Gastroesophageal sphincter (tissue), 4 donors: ENCODE measurements at regions not wholly inside any gene's neighbourhood (a gene's known extent, or its start where the extent isn't known, plus 50 kb on each side); places are given as distances from the start of the nearest gene placed in this dataset.

Experiments
- ATAC-seq: fragments of 150-250 bp; one replicate; pipeline ENCODE4 v1.9.1; 2016; ENCODE audit warnings: mild to moderate bottlenecking, moderate library complexity
- H3K27ac ChIP-seq, 4 donors: fragments of 200-600 bp; sonication (generic) in 3 of 4; 1 replicate in 3 of 4; 2 replicates in 1 of 4; pipeline ENCODE4 v1.5.1; 2016 to 2019
- H3K27me3 ChIP-seq: fragments of 200-600 bp; sonication (generic); one replicate; pipeline ENCODE4 v1.5.1; 2019
- H3K36me3 ChIP-seq, 2 donors: fragments of 200-600 bp; sonication (generic); one replicate each; pipeline ENCODE4 v1.5.1; 2019; ENCODE audit warnings: control low read depth in 1 of 2
- H3K4me1 ChIP-seq, 3 donors: fragments of 200-600 bp; sonication (generic); 1 replicate in 2 of 3; 2 replicates in 1 of 3; pipeline ENCODE4 v1.5.1; 2016 to 2019; ENCODE audit warnings: control low read depth in 2 of 3
- H3K4me3 ChIP-seq, 2 donors: fragments of 200-600 bp; sonication (generic); one replicate each; pipeline ENCODE4 v1.5.1; 2019; ENCODE audit warnings: mild to moderate bottlenecking in 1 of 2, moderate library complexity in 1 of 2
- H3K9me3 ChIP-seq, 3 donors: fragments of 200-600 bp; sonication (generic); one replicate each; pipeline ENCODE4 v1.5.1; 2017 to 2019; ENCODE audit warnings: control low read depth in 2 of 3
- CTCF ChIP-seq, 4 experiments: fragments of 200-600 bp in 2 of 4; fragments of 450-650 bp in 2 of 4; sonication (generic) in 1 of 4; IDR thresholded peaks; one replicate each; pipeline ENCODE4 v1.5.1; 2017 to 2019; ENCODE audit warnings: antibody characterized with exemption in 4 of 4, mild to moderate bottlenecking in 2 of 4, moderate library complexity in 2 of 4
- EP300 ChIP-seq: sonication (generic); formaldehyde crosslinking; IDR thresholded peaks from one replicate; pipeline ENCODE4 v1.6.1; 2017; ENCODE audit warnings: antibody characterized with exemption, mild to moderate bottlenecking
- POLR2A ChIP-seq, 2 donors: fragments of 450-650 bp; IDR thresholded peaks; one replicate each; pipeline ENCODE4 v1.6.1; 2017; ENCODE audit warnings: antibody characterized with exemption in 2 of 2, mild to moderate bottlenecking in 2 of 2, moderate library complexity in 1 of 2
- POLR2AphosphoS5 ChIP-seq: sonication (generic); formaldehyde crosslinking; IDR thresholded peaks from one replicate; pipeline ENCODE4 v1.6.1; 2017; ENCODE audit warnings: antibody characterized with exemption
- WGBS, 2 donors: methylation state at CpG; one replicate each; pipeline ENCODE4 v1.1.5; 2018; ENCODE audit warnings: low coverage in 1 of 2; 5-methylcytosine and 5-hydroxymethylcytosine counted together

GRCh38 chr18:11271954-11272353 is 122.6 kb upstream of the PIEZO2 start:
- no peaks in the 10 kb centered on the region for H3K9me3 ChIP-seq
- TF ChIP-seq POLR2A (IDR thresholded peaks at IDR 0.05), result no peak
- no peak for TF ChIP-seq POLR2AphosphoS5
- no peak for TF ChIP-seq CTCF (IDR thresholded peaks at IDR 0.05)
- TF ChIP-seq EP300, result no peak
- H3K36me3 ChIP-seq, result no peaks in the 10 kb centered on the region
- H3K4me3 ChIP-seq, result no peak overlapping the region
- 52 to 57% methylated on average over 3 of the region's 3 CpGs for WGBS, 2 donors
- no peak for ATAC-seq
- no peak overlapping the region for H3K27ac ChIP-seq
- H3K4me1 ChIP-seq, result peaks cover 0 to 8% (median 4%) of the 10 kb centered on the region in 3 donors
- peaks cover 4% of the 10 kb centered on the region for H3K27me3 ChIP-seq

- H3K4me3 ChIP-seq, result peak overlapping the region in 1 of 2 donors; percentile 19
- TF ChIP-seq POLR2A (IDR thresholded peaks at IDR 0.05), result no peak
- TF ChIP-seq EP300, result no peak
- TF ChIP-seq POLR2AphosphoS5, result no peak
- no peak for TF ChIP-seq CTCF (IDR thresholded peaks at IDR 0.05)
Observed at GRCh38 chr18:11269257-11269656, 119.9 kb upstream of the PIEZO2 start.

GRCh38 chr18:11268741-11269233 is 119.4 kb upstream of the PIEZO2 start:
- Histone ChIP-seq H3K27me3 (peaks cover 7% of the 10 kb centered on the region), H3K27ac (peak overlapping the region in 2 of 4 donors; percentile 25 to 50), H3K4me3 (peak overlapping the region in 1 of 2 donors; percentile 19), H3K36me3 (no peaks in the 10 kb centered on the region), H3K9me3 (peaks cover 0 to 6% (median 0%) of the 10 kb centered on the region in 3 donors), H3K4me1 (peaks cover 0 to 8% (median 4%) of the 10 kb centered on the region in 3 donors)
- 8 to 21% methylated on average over 5 to 9 of the region's 9 CpGs for WGBS, 2 donors
- ATAC-seq, result peak; percentile 60
- no peak for TF ChIP-seq CTCF (IDR thresholded peaks at IDR 0.05)

More at GRCh38 chr18:11269257-11269656, 119.9 kb upstream of the PIEZO2 start:
- H3K4me1 ChIP-seq, result peaks cover 0 to 8% (median 4%) of the 10 kb centered on the region in 3 donors
- 25 to 27% methylated on average over 4 to 8 of the region's 8 CpGs for WGBS, 2 donors
- ATAC-seq, result peak; percentile 51
- H3K27me3 ChIP-seq, result peaks cover 7% of the 10 kb centered on the region
- H3K27ac ChIP-seq, result peak overlapping the region in 2 of 4 donors; percentile 25 to 50
- H3K36me3 ChIP-seq, result no peaks in the 10 kb centered on the region
- H3K9me3 ChIP-seq, result peaks cover 0 to 1% (median 0%) of the 10 kb centered on the region in 3 donors

- Histone ChIP-seq H3K9me3 (peaks cover 0 to 10% (median 0%) of the 10 kb centered on the region in 3 donors), H3K4me1 (peaks cover 0 to 8% (median 4%) of the 10 kb centered on the region in 3 donors), H3K4me3 (no peak overlapping the region), H3K36me3 (no peaks in the 10 kb centered on the region), H3K27ac (no peak overlapping the region), H3K27me3 (peaks cover 7% of the 10 kb centered on the region)
- TF ChIP-seq EP300 (no peak), POLR2AphosphoS5 (no peak), POLR2A (IDR thresholded peaks at IDR 0.05) (no peak), CTCF (IDR thresholded peaks at IDR 0.05) (no peak)
- 22 to 28% methylated on average over 2 of the region's 2 CpGs for WGBS, 2 donors
- ATAC-seq, result no peak
Observed at GRCh38 chr18:11268153-11268552, 118.8 kb upstream of the PIEZO2 start.

- Histone ChIP-seq H3K27ac (no peak overlapping the region), H3K4me3 (no peak overlapping the region), H3K9me3 (peaks cover 0 to 10% (median 0%) of the 10 kb centered on the region in 3 donors), H3K27me3 (peaks cover 7% of the 10 kb centered on the region), H3K36me3 (no peaks in the 10 kb centered on the region), H3K4me1 (peaks cover 0 to 8% (median 4%) of the 10 kb centered on the region in 3 donors)
- 81 to 84% methylated on average over 6 to 10 of the region's 10 CpGs for WGBS, 2 donors
- ATAC-seq, result no peak
- TF ChIP-seq CTCF (IDR thresholded peaks at IDR 0.05) (no peak), EP300 (no peak), POLR2A (IDR thresholded peaks at IDR 0.05) (no peak), POLR2AphosphoS5 (no peak)
Observed at GRCh38 chr18:11266781-11267480, 117.6 kb upstream of the PIEZO2 start.
